ENCODE measurements at regions not wholly inside any gene's neighbourhood (a gene's known extent, or its start where the extent isn't known, plus 50 kb on each side); places are given as distances from the start of the nearest gene placed in this dataset.
"Not testable (repeated sequence)": the region's sequence is repeated elsewhere in the genome, so short reads cannot be mapped to it uniquely, and the experiment has no call there.

- TF ChIP-seq, protein P1, sequence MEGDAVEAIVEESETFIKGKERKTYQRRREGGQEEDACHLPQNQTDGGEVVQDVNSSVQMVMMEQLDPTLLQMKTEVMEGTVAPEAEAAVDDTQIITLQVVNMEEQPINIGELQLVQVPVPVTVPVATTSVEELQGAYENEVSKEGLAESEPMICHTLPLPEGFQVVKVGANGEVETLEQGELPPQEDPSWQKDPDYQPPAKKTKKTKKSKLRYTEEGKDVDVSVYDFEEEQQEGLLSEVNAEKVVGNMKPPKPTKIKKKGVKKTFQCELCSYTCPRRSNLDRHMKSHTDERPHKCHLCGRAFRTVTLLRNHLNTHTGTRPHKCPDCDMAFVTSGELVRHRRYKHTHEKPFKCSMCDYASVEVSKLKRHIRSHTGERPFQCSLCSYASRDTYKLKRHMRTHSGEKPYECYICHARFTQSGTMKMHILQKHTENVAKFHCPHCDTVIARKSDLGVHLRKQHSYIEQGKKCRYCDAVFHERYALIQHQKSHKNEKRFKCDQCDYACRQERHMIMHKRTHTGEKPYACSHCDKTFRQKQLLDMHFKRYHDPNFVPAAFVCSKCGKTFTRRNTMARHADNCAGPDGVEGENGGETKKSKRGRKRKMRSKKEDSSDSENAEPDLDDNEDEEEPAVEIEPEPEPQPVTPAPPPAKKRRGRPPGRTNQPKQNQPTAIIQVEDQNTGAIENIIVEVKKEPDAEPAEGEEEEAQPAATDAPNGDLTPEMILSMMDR (IDR thresholded peaks at IDR 0.05; ENCODE audit: borderline replicate concordance, insufficient read depth, low read depth, low read length) = no peak
These were observed 813.7 kb downstream of the MAT2B start for GRCh38 chr5:164319161-164319560.

GRCh38 chr5:164324239-164324638 lies 818.8 kb downstream of the MAT2B start:
- TF ChIP-seq, protein P1 (IDR thresholded peaks at IDR 0.05; ENCODE audit: borderline replicate concordance, insufficient read depth, low read depth, low read length) = no peak
- H3K4me3 ChIP-seq (ENCODE audit: low read depth, low read length) = no peak overlapping the region

More at GRCh38 chr5:164319161-164319560, 813.7 kb downstream of the MAT2B start:
- H3K4me3 ChIP-seq (ENCODE audit: low read depth, low read length) = no peak overlapping the region

DNA sequence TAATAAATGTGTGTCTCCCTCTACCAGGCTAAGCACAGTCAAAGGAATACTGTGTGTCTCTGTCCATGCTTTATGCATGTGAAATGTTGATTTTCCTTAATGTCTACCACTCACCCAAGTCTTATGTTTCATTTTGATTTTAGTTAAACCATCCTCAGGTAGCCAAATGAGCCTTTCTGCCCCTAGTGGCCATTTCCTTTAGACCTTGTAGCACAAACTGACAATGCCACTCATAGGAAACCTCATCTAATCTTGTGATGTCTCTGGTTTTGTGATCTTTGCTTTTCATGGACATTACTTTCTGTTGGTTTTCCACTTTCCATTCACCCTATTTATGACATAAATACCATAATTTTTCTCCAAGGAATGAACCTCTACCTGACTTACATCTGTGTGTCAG lies 820.8 kb downstream of the MAT2B start:
- TF ChIP-seq, protein P1 (IDR thresholded peaks at IDR 0.05; ENCODE audit: borderline replicate concordance, insufficient read depth, low read depth, low read length) = peak; percentile 39; the same call in 1 of the 2 replicates

GRCh38 chr5:164327166-164327565 lies 821.7 kb downstream of the MAT2B start:
- not testable (repeated sequence) for H3K4me3 ChIP-seq (ENCODE audit: low read depth, low read length)

More for the DNA sequence above, 820.8 kb downstream of the MAT2B start:
- H3K4me3 ChIP-seq (ENCODE audit: low read depth, low read length) = no peak overlapping the region

DNA sequence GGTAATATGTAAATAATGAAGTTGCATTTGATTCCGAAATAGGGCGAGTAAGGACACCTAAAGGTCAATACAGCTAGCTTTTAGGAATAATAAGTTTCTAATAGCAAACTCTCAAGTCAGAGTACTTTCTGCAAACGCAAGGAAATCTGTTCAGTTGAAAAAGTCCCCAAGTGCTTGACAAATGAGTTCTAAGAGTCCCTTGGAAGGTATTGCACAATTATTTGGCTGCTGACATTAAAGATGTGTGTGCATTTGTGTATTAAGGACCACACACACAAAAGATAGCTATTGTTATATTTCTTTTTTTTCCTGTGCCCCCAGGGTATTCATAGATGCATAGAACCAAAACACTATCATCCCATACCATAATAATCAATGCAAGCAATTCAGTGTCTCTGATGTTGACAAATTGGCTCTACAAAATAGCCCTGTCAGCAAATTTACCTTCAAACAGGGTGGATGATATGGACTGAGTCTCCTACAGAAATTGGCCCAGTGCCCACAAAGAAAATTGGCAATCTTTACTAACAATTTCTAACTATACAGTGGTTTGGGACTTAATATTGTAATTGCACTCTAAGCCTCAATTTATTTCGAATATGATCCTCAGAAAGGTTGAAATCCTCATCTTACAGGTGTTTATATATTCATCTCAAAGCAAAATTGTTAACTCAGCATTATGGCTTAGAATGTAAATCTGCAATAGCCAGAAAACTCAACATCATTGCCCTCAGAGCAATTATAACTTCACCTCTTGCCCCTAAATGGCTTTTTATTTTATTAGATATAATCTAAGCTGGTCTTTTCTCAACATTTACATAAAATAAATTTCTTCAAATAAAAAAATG lies 827.2 kb downstream of the MAT2B start:
- H3K4me3 ChIP-seq (ENCODE audit: low read depth, low read length) = no peak overlapping the region
- TF ChIP-seq, protein P1 (IDR thresholded peaks at IDR 0.05; ENCODE audit: borderline replicate concordance, insufficient read depth, low read depth, low read length) = no peak

- TF ChIP-seq, protein P1 (IDR thresholded peaks at IDR 0.05; ENCODE audit: borderline replicate concordance, insufficient read depth, low read depth, low read length) = no peak
- H3K4me3 ChIP-seq (ENCODE audit: low read depth, low read length) = no peak overlapping the region
These were observed 830.4 kb downstream of the MAT2B start for GRCh38 chr5:164335837-164336236.

DNA sequence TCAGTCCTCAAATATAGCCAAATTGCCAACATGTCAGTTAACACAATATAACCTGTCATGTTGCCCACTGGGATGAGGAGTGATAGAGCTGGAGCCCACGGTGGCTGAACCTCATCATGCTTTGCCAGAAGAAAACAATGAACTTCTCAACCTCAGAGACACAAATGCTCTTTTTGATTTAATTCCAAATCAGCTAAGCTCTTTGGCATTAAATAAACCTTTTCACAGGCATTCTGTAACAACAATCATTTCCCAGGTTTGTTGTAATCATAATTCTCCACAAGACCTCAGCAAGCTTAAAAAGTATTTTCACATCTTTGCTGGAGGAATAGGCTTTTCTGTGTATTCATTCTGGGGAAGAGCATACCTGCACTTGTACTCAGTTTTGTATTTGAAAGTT lies 830.9 kb downstream of the MAT2B start:
- TF ChIP-seq, protein P1 (IDR thresholded peaks at IDR 0.05; ENCODE audit: borderline replicate concordance, insufficient read depth, low read depth, low read length) = no peak
- no peak overlapping the region for H3K4me3 ChIP-seq (ENCODE audit: low read depth, low read length)

All from GM12875 (cell line).